GM18502 (cell line): ENCODE measurements at regions not wholly inside any gene's neighbourhood (a gene's known extent, or its start where the extent isn't known, plus 50 kb on each side); places are given as distances from the start of the nearest gene placed in this dataset.
"Not testable (repeated sequence)": the region's sequence is repeated elsewhere in the genome, so short reads cannot be mapped to it uniquely, and the experiment has no call there.

ENCODE experiments used
- ATAC-seq: cut with Tn5 transposase; IDR thresholded peaks from one replicate; pipeline ENCODE4 v1.9.1; 2021; ENCODE audit warnings: mild to moderate bottlenecking; ENCODE audit not compliant: unreplicated experiment, poor library complexity

- ATAC-seq: no peak
Measured at GRCh38 chr2:8587251-8587791, 94.5 kb upstream of the ID2 start.

- no peak for ATAC-seq
Measured at GRCh38 chr2:8587920-8588830, 93.7 kb upstream of the ID2 start.

GRCh38 chr2:8588831-8589191 is 93.0 kb upstream of the ID2 start:
- no peak for ATAC-seq

GRCh38 chr2:8589721-8590120 is 92.1 kb upstream of the ID2 start:
- no peak for ATAC-seq

- ATAC-seq: no peak
Measured at GRCh38 chr2:8590938-8591337, 90.9 kb upstream of the ID2 start.

- no peak for ATAC-seq
Measured at GRCh38 chr2:8592736-8593135, 89.1 kb upstream of the ID2 start.

GRCh38 chr2:8593243-8593642 is 88.6 kb upstream of the ID2 start:
- no peak for ATAC-seq

GRCh38 chr2:8594731-8595427 is 87.0 kb upstream of the ID2 start:
- ATAC-seq: no peak

- no peak for ATAC-seq
Measured at GRCh38 chr2:8595428-8595805, 86.4 kb upstream of the ID2 start.

- ATAC-seq: no peak
Measured at GRCh38 chr2:8595811-8596600, 85.8 kb upstream of the ID2 start.

GRCh38 chr2:8597094-8597493 is 84.8 kb upstream of the ID2 start:
- ATAC-seq: no peak

GRCh38 chr2:8597559-8598225 is 84.2 kb upstream of the ID2 start:
- ATAC-seq: no peak

- no peak for ATAC-seq
Measured at GRCh38 chr2:8598295-8599165, 83.3 kb upstream of the ID2 start.

- no peak for ATAC-seq
Measured at GRCh38 chr2:8599421-8600242, 82.2 kb upstream of the ID2 start.

GRCh38 chr2:8600456-8600855 is 81.4 kb upstream of the ID2 start:
- ATAC-seq: no peak

- ATAC-seq: peak; percentile 50
Measured at GRCh38 chr2:8602809-8603208, 79.0 kb upstream of the ID2 start.

GRCh38 chr2:8603356-8603755 is 78.5 kb upstream of the ID2 start:
- ATAC-seq: not testable (repeated sequence)

- ATAC-seq: no peak
Measured at GRCh38 chr2:8604262-8604661, 77.6 kb upstream of the ID2 start.
